PC-9 (cell line): ENCODE measurements at regions not wholly inside any gene's neighbourhood (a gene's known extent, or its start where the extent isn't known, plus 50 kb on each side); places are given as distances from the start of the nearest gene placed in this dataset.

Source experiments
- EZH2 ChIP-seq: fragments of 200-600 bp; sonication (generic); IDR thresholded peaks from 2 replicates; pipeline ENCODE4 v1.8.0; 2017; ENCODE audit warnings: antibody characterized with exemption, low read depth
- TF ChIP-seq, protein P1 (sequence below): fragments of 200-600 bp; sonication (generic); conservative IDR thresholded peaks from 2 replicates; pipeline ENCODE4 v1.6.1; 2017; ENCODE audit warnings: mixed run types, antibody characterized with exemption, mild to moderate bottlenecking, moderate library complexity

DNA sequence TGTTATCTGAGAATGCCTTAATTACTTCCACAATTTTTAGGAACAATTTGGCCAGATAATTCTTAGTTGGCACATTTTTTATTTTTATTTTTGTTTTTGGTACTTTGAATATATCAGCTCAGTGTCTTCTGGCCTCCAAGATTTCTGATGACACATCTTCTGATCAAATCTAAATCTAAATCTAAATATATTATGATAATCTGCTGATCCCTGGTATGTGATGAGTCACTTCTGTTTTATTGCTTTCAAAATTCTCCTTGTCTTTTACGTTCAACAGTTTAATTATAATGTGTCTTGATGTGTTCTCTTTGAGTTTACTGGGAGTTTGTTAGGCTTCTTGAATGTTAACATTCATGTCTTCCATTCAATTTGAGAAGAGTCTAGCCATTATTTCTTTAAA, 436.8 kb downstream of the CDH9 start:
- no peak for TF ChIP-seq EZH2
- TF ChIP-seq, protein P1, sequence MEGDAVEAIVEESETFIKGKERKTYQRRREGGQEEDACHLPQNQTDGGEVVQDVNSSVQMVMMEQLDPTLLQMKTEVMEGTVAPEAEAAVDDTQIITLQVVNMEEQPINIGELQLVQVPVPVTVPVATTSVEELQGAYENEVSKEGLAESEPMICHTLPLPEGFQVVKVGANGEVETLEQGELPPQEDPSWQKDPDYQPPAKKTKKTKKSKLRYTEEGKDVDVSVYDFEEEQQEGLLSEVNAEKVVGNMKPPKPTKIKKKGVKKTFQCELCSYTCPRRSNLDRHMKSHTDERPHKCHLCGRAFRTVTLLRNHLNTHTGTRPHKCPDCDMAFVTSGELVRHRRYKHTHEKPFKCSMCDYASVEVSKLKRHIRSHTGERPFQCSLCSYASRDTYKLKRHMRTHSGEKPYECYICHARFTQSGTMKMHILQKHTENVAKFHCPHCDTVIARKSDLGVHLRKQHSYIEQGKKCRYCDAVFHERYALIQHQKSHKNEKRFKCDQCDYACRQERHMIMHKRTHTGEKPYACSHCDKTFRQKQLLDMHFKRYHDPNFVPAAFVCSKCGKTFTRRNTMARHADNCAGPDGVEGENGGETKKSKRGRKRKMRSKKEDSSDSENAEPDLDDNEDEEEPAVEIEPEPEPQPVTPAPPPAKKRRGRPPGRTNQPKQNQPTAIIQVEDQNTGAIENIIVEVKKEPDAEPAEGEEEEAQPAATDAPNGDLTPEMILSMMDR: no peak
